Karpas-422 (cell line): ENCODE measurements at regions not wholly inside any gene's neighbourhood (a gene's known extent, or its start where the extent isn't known, plus 50 kb on each side); places are given as distances from the start of the nearest gene placed in this dataset.

Experiments
- DNase-seq: peaks from one replicate; pipeline ENCODE4 v3.0.0-alpha.2; 2015
- H2AFZ ChIP-seq: fragments of 200-600 bp; sonication (generic); 2 replicates; pipeline ENCODE4 v1.6.1; 2014; ENCODE audit warnings: antibody characterized with exemption, low read length, mixed read lengths
- H3K27ac ChIP-seq: fragments of 200-600 bp; sonication (generic); 2 replicates; pipeline ENCODE4 v1.5.1; 2014; ENCODE audit warnings: mild to moderate bottlenecking, low read length, moderate library complexity
- H3K27me3 ChIP-seq: fragments of 200-600 bp; sonication (generic); 2 replicates; pipeline ENCODE4 v1.6.1; 2014; ENCODE audit warnings: low read length, mixed read lengths
- H3K36me3 ChIP-seq: fragments of 200-600 bp; sonication (generic); 2 replicates; pipeline ENCODE4 v1.6.1; 2014; ENCODE audit warnings: low read length, mixed read lengths; ENCODE audit not compliant: insufficient read depth
- H3K4me1 ChIP-seq: fragments of 200-600 bp; sonication (generic); 2 replicates; pipeline ENCODE4 v1.6.1; 2014; ENCODE audit warnings: mild to moderate bottlenecking, low read length, mixed read lengths
- H3K4me2 ChIP-seq: fragments of 200-600 bp; sonication (generic); 2 replicates; pipeline ENCODE4 v1.6.1; 2014; ENCODE audit warnings: low read length, low read depth, mild to moderate bottlenecking; ENCODE audit not compliant: poor library complexity, severe bottlenecking
- H3K4me3 ChIP-seq: fragments of 200-600 bp; sonication (generic); 2 replicates; pipeline ENCODE4 v1.5.1; 2014; ENCODE audit warnings: mild to moderate bottlenecking, antibody characterized with exemption, low read length, mixed read lengths
- H3K79me2 ChIP-seq: fragments of 200-600 bp; sonication (generic); 2 replicates; pipeline ENCODE4 v1.6.1; 2014; ENCODE audit warnings: mild to moderate bottlenecking, low read length, mixed read lengths
- H3K9ac ChIP-seq: fragments of 200-600 bp; sonication (generic); 2 replicates; pipeline ENCODE4 v1.6.0; 2014; ENCODE audit warnings: low read length
- H3K9me2 ChIP-seq: fragments of 200-600 bp; sonication (generic), shearing (Covaris generic); replicated peaks from 2 replicates; pipeline ENCODE4 v1.6.0; 2014; ENCODE audit warnings: mild to moderate bottlenecking, low read length, moderate library complexity; ENCODE audit not compliant: insufficient read depth
- H3K9me3 ChIP-seq: fragments of 300-700, 200-600 bp; sonication (generic); 2 replicates; pipeline ENCODE4 v1.6.1; 2014; ENCODE audit warnings: low read length, mixed read lengths
- H4K20me1 ChIP-seq: fragments of 200-600 bp; sonication (generic); 2 replicates; pipeline ENCODE4 v1.6.1; 2014; ENCODE audit warnings: mild to moderate bottlenecking, antibody characterized with exemption, low read length, low read depth; ENCODE audit not compliant: insufficient read depth

DNA sequence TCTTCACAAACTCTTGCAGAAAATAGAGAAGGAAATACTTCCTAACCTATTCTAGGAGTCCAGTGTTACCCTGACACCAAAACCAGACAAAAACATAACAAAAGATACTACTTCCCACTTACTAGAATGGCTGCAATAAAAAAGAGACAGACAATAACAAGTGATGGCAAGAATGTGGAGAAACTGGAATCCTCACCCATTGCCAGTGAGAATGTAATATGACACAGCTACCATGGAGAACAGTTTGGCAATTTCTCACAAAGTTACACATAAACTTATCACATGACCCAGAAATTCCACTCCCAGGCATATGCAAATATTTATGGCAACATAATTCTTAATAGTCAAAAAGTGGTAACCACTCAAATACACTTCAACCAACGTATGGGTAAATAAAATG is 209.8 kb upstream of the CTAGE1 start:
- H3K9me3 ChIP-seq: no peaks in the 10 kb centered on the region

DNA sequence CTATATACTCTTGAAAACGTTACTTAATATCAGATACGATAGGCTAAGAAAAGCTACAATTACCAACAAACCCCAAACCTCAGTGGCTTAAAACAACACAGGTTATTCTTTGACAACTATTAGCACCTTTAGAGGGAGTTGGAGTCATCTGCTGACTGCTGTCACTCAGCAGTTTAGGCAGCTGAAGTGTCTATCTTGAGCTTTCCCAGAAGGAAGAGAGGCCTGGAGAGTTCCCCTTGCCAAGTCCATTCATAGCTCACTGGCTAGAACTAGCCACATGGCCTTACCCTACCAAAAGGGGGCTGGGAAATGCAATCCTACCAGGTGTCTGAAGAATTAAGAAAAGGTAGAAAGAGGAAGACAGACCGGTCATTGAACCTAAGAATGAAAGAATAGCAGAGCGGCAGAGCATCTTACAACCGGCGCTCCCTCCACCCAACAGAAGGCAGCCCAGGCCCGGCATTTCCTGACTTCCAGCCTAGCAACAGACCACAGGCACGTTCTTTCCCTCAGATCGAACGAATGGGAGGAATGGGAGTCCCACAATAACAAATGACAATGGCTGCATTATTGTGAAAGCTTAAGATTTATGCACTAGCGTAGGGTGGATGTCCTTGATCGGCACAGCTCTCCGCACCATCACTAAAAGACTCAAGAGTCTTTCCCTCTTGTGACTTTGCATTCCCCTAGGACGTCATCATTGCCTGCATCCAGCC is 211.2 kb upstream of the CTAGE1 start:
- H3K9me3 ChIP-seq: no peaks in the 10 kb centered on the region
- no peak overlapping the region for H3K4me3 ChIP-seq
- H2AFZ ChIP-seq: no peak overlapping the region
- H4K20me1 ChIP-seq: no peaks in the 10 kb centered on the region
- DNase-seq: no peak
- H3K36me3 ChIP-seq: no peaks in the 10 kb centered on the region
- no peaks in the 10 kb centered on the region for H3K9me2 ChIP-seq
- no peak overlapping the region for H3K4me2 ChIP-seq
- H3K4me1 ChIP-seq: no peaks in the 10 kb centered on the region
- no peak overlapping the region for H3K9ac ChIP-seq
- H3K79me2 ChIP-seq: no peaks in the 10 kb centered on the region
- H3K27ac ChIP-seq: no peak overlapping the region
- H3K27me3 ChIP-seq: no peaks in the 10 kb centered on the region

More for the DNA sequence above, 209.8 kb upstream of the CTAGE1 start:
- no peaks in the 10 kb centered on the region for H4K20me1 ChIP-seq
- no peaks in the 10 kb centered on the region for H3K36me3 ChIP-seq
- H3K27me3 ChIP-seq: no peaks in the 10 kb centered on the region
- H3K4me3 ChIP-seq: no peak overlapping the region
- H3K9me2 ChIP-seq: no peaks in the 10 kb centered on the region
- no peaks in the 10 kb centered on the region for H3K4me1 ChIP-seq
- H3K27ac ChIP-seq: no peak overlapping the region
- DNase-seq: no peak
- no peak overlapping the region for H3K4me2 ChIP-seq
- no peaks in the 10 kb centered on the region for H3K79me2 ChIP-seq
- H3K9ac ChIP-seq: no peak overlapping the region
- no peak overlapping the region for H2AFZ ChIP-seq

DNA sequence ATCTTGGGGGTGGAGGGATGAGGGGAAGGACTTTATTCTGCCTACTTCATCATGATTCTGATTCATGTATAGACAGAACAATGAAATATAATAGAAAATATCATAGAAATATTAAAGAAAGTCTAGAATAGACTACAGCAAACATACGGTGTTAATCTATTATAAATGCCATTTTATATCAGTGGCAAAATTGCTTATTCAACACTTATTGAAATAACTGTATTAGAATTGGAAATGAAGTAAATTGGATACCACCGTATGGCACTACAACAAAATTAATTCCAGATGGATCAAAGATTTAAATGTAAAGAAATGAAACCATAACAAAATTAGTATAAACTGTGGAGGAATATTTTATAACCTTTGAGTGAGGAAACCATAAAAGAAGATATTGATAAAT is 213.3 kb upstream of the CTAGE1 start:
- Histone ChIP-seq H3K9ac (no peak overlapping the region), H3K9me2 (no peaks in the 10 kb centered on the region), H3K9me3 (no peaks in the 10 kb centered on the region), H3K4me1 (no peaks in the 10 kb centered on the region), H3K36me3 (no peaks in the 10 kb centered on the region), H3K4me2 (no peak overlapping the region), H4K20me1 (no peaks in the 10 kb centered on the region), H2AFZ (no peak overlapping the region), H3K4me3 (no peak overlapping the region), H3K79me2 (no peaks in the 10 kb centered on the region), H3K27me3 (no peaks in the 10 kb centered on the region), H3K27ac (no peak overlapping the region)
- DNase-seq: no peak

DNA sequence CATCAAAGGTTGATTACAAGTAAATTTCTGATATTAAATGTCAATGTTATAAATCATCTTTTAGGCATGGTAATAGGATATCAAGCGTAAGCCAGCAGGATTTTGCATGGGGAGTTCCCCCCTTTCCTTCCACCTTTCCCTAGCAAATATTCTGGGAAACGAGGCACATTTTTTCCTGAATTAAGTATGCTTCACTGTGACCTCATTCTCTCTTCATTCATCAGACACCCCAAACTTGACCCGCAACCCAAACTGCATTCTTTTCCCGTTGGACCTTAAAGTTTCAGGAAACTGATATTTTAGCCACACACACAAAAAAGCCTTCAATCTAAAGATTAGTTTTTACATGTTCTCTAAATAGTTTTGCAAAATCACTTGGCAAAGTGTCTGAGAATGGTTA is 214.5 kb upstream of the CTAGE1 start:
- no peaks in the 10 kb centered on the region for H3K36me3 ChIP-seq
- H3K4me2 ChIP-seq: no peak overlapping the region
- H2AFZ ChIP-seq: no peak overlapping the region
- H3K4me1 ChIP-seq: no peaks in the 10 kb centered on the region
- H3K9ac ChIP-seq: no peak overlapping the region
- no peaks in the 10 kb centered on the region for H3K9me2 ChIP-seq
- H3K4me3 ChIP-seq: no peak overlapping the region
- no peak overlapping the region for H3K27ac ChIP-seq
- no peaks in the 10 kb centered on the region for H3K9me3 ChIP-seq
- DNase-seq: no peak
- no peaks in the 10 kb centered on the region for H3K27me3 ChIP-seq
- no peaks in the 10 kb centered on the region for H3K79me2 ChIP-seq
- H4K20me1 ChIP-seq: no peaks in the 10 kb centered on the region

DNA sequence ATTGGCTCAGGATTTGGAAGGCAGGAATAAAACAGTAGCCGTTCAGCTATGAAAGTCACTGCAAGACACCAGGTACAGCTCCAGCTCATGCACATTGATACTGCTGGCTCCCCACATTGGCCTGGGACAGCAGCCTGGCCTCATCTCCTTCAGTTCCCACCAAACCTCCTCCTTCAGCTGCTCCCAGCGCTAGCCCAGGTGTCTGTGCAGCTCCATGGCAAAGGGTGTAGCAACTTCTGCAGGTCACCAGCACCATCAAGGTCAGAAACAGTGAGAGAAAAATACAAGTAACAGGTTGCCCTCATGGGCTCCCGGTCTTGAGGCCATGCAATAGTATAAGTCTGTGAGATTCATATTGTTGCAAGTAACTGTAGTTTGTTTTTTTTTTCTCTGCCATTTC is 216.7 kb upstream of the CTAGE1 start:
- no peak overlapping the region for H2AFZ ChIP-seq
- no peaks in the 10 kb centered on the region for H3K27me3 ChIP-seq
- no peaks in the 10 kb centered on the region for H3K36me3 ChIP-seq
- H3K9me3 ChIP-seq: no peaks in the 10 kb centered on the region
- H4K20me1 ChIP-seq: no peaks in the 10 kb centered on the region
- no peak overlapping the region for H3K4me3 ChIP-seq
- no peak overlapping the region for H3K4me2 ChIP-seq
- H3K9me2 ChIP-seq: no peaks in the 10 kb centered on the region
- no peak for DNase-seq
- H3K27ac ChIP-seq: no peak overlapping the region
- no peaks in the 10 kb centered on the region for H3K79me2 ChIP-seq
- no peak overlapping the region for H3K9ac ChIP-seq
- no peaks in the 10 kb centered on the region for H3K4me1 ChIP-seq

DNA sequence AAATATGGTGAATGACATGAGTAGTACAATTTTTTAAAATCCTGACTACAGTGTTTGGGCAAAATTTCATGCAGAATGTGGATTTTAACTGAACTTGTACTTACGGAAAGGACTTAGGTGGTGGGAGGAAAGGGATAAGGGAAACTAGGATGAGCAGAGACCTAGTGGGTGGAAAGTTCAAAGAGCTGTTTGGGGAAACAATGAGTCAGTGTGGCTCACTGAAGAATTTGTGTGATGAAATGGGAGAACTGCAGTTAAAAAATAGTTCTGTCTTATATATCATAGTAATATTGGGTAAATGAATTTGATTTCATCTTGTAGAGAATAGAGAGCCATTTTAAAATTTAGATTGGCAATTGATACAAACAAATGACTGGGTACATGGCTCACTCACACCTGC is 220.1 kb upstream of the CTAGE1 start:
- Histone ChIP-seq H3K9me3 (no peaks in the 10 kb centered on the region), H3K4me1 (no peaks in the 10 kb centered on the region), H3K9me2 (no peaks in the 10 kb centered on the region), H3K27me3 (no peaks in the 10 kb centered on the region; the same call in 1 of the 2 replicates), H3K4me3 (no peak overlapping the region), H2AFZ (no peak overlapping the region), H4K20me1 (no peaks in the 10 kb centered on the region), H3K36me3 (no peaks in the 10 kb centered on the region), H3K27ac (no peak overlapping the region), H3K79me2 (no peaks in the 10 kb centered on the region), H3K9ac (no peak overlapping the region), H3K4me2 (no peak overlapping the region)
- no peak for DNase-seq

DNA sequence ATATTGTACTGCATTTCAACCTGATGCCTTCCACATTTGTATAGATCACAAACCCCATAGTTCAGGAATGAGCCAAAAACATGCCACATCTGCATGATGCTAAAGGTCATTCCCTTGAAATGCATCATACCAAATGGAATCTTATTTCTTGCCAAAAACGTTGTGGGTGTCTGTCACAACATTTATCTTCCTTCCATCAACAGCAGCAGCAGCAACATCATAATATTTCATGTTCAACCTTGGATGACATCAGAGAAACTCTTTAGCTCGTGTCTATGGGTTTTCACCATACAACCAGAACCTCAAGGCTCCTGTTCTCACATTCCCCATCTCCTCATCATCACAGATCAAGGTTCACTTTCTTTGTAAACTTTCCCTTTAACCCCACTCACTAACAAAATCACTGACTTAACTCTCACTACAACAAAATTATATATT is 221.3 kb upstream of the CTAGE1 start:
- Histone ChIP-seq H3K27me3 (no peaks in the 10 kb centered on the region; the same call in 1 of the 2 replicates), H3K4me2 (no peak overlapping the region), H2AFZ (no peak overlapping the region), H3K36me3 (no peaks in the 10 kb centered on the region), H3K9me2 (no peaks in the 10 kb centered on the region), H3K79me2 (no peaks in the 10 kb centered on the region), H3K4me3 (no peak overlapping the region), H3K27ac (no peak overlapping the region), H3K4me1 (no peaks in the 10 kb centered on the region), H3K9me3 (no peaks in the 10 kb centered on the region), H4K20me1 (no peaks in the 10 kb centered on the region), H3K9ac (no peak overlapping the region)
- no peak for DNase-seq

DNA sequence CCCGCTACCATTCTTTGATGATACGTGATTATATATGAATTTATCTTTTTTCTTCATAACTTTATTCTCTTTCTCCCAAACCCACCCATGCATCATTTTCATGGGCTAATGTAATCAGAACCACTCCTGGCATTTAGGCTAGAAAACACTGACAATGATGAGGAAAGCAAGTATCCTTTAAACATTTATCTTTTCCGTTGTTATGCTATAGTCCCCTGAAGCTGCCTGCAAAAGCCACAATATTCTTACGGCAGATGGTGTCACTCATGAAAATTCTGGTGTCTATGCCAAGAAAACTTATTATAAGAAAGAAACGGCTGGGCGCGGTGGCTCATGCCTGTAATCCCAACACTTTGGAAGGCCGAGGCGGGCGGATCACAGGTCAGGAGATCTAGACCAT is 221.8 kb upstream of the CTAGE1 start:
- Histone ChIP-seq H3K9ac (no peak overlapping the region), H2AFZ (no peak overlapping the region), H3K79me2 (no peaks in the 10 kb centered on the region), H3K9me2 (no peaks in the 10 kb centered on the region), H3K4me1 (no peaks in the 10 kb centered on the region), H3K27ac (no peak overlapping the region), H3K4me3 (no peak overlapping the region), H3K4me2 (no peak overlapping the region), H3K27me3 (no peaks in the 10 kb centered on the region; the same call in 1 of the 2 replicates), H3K36me3 (no peaks in the 10 kb centered on the region), H3K9me3 (no peaks in the 10 kb centered on the region), H4K20me1 (no peaks in the 10 kb centered on the region)
- DNase-seq: no peak
